Body of pancreas (tissue), 4 donors: ENCODE measurements at regions not wholly inside any gene's neighbourhood (a gene's known extent, or its start where the extent isn't known, plus 50 kb on each side); places are given as distances from the start of the nearest gene placed in this dataset.

Experiments used
- POLR2A ChIP-seq, 3 donors: fragments of 450-650 bp; IDR thresholded peaks; one replicate each; pipeline ENCODE4 v1.6.1; 2016; ENCODE audit warnings: antibody characterized with exemption in 3 of 3, mild to moderate bottlenecking in 2 of 3
- TF ChIP-seq, protein P1 (sequence below), 7 experiments: fragments of 450-650 bp in 4 of 7; fragments of 200-600 bp in 3 of 7; sonication (generic) in 3 of 7; IDR thresholded peaks; one replicate each; pipeline ENCODE4 v1.5.1; 2016 to 2019; ENCODE audit warnings: antibody characterized with exemption in 7 of 7

DNA sequence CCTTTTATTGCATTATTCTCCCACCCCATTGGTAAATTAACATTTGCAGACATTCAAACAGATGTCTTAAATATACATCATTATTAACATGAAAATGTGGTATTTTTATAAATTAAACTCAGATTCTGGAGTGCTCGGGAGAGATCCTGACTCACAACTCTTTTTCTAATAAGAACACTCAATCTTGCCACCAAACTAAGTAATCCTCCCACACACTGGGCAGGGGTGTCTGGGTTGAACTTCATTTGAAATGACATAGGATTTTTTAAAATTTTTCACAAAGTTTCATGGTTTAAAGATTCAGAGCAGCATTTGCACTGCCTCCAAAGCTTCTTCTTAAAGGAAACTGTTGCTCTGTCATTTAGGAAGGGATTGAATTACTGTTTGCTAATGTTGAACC lies 754.3 kb downstream of the MECOM start:
- TF ChIP-seq, protein P1, sequence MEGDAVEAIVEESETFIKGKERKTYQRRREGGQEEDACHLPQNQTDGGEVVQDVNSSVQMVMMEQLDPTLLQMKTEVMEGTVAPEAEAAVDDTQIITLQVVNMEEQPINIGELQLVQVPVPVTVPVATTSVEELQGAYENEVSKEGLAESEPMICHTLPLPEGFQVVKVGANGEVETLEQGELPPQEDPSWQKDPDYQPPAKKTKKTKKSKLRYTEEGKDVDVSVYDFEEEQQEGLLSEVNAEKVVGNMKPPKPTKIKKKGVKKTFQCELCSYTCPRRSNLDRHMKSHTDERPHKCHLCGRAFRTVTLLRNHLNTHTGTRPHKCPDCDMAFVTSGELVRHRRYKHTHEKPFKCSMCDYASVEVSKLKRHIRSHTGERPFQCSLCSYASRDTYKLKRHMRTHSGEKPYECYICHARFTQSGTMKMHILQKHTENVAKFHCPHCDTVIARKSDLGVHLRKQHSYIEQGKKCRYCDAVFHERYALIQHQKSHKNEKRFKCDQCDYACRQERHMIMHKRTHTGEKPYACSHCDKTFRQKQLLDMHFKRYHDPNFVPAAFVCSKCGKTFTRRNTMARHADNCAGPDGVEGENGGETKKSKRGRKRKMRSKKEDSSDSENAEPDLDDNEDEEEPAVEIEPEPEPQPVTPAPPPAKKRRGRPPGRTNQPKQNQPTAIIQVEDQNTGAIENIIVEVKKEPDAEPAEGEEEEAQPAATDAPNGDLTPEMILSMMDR (IDR thresholded peaks at IDR 0.05): no peak
- TF ChIP-seq POLR2A (IDR thresholded peaks at IDR 0.05): no peak
